GM18873 (cell line): ENCODE measurements at regions not wholly inside any gene's neighbourhood (a gene's known extent, or its start where the extent isn't known, plus 50 kb on each side); places are given as distances from the start of the nearest gene placed in this dataset.
"Not testable (repeated sequence)": the region's sequence is repeated elsewhere in the genome, so short reads cannot be mapped to it uniquely, and the experiment has no call there.

ENCODE experiments used
- ATAC-seq: cut with Tn5 transposase; IDR thresholded peaks from one replicate; pipeline ENCODE4 v1.9.1; 2021; ENCODE audit warnings: mild to moderate bottlenecking, moderate library complexity, moderate number of reproducible peaks; ENCODE audit not compliant: unreplicated experiment, low FRiP score

GRCh38 chr12:59407799-59408198, 188.0 kb upstream of the SLC16A7 start:
- no peak for ATAC-seq

GRCh38 chr12:59405992-59406391, 189.8 kb upstream of the SLC16A7 start:
- ATAC-seq = no peak

GRCh38 chr12:59404109-59404650, 191.6 kb upstream of the SLC16A7 start:
- ATAC-seq = no peak

- ATAC-seq = peak; percentile 50
Observed at GRCh38 chr12:59403259-59403932, 192.4 kb upstream of the SLC16A7 start.

GRCh38 chr12:59401862-59402261, 194.0 kb upstream of the SLC16A7 start:
- ATAC-seq = no peak

- no peak for ATAC-seq
Observed at GRCh38 chr12:59398164-59398563, 197.7 kb upstream of the SLC16A7 start.

- no peak for ATAC-seq
Observed at GRCh38 chr12:59396919-59397318, 198.9 kb upstream of the SLC16A7 start.

- ATAC-seq = no peak
Observed at GRCh38 chr12:59396519-59396918, 199.3 kb upstream of the SLC16A7 start.

GRCh38 chr12:59395310-59395709, 200.5 kb upstream of the SLC16A7 start:
- not testable (repeated sequence) for ATAC-seq

GRCh38 chr12:59393506-59393905, 202.3 kb upstream of the SLC16A7 start:
- no peak for ATAC-seq

- no peak for ATAC-seq
Observed at GRCh38 chr12:59389968-59390576, 205.8 kb upstream of the SLC16A7 start.

GRCh38 chr12:59388694-59389093, 207.1 kb upstream of the SLC16A7 start:
- no peak for ATAC-seq

GRCh38 chr12:59388176-59388575, 207.7 kb upstream of the SLC16A7 start:
- ATAC-seq = no peak

- no peak for ATAC-seq
Observed at GRCh38 chr12:59386236-59386635, 209.6 kb upstream of the SLC16A7 start.

GRCh38 chr12:59383079-59383822, 212.6 kb upstream of the SLC16A7 start:
- no peak for ATAC-seq

- ATAC-seq = no peak
Observed at GRCh38 chr12:59382282-59383078, 213.3 kb upstream of the SLC16A7 start.

GRCh38 chr12:59381106-59381505, 214.7 kb upstream of the SLC16A7 start:
- no peak for ATAC-seq

- no peak for ATAC-seq
Observed at GRCh38 chr12:59375633-59376032, 220.2 kb upstream of the SLC16A7 start.

- no peak for ATAC-seq
Observed at GRCh38 chr12:59374783-59375182, 221.0 kb upstream of the SLC16A7 start.

- no peak for ATAC-seq
Observed at GRCh38 chr12:59372956-59373355, 222.9 kb upstream of the SLC16A7 start.

- ATAC-seq = no peak
Observed at GRCh38 chr12:59370933-59371332, 224.9 kb upstream of the SLC16A7 start.
